OCI-LY1 (cell line): ENCODE measurements at regions not wholly inside any gene's neighbourhood (a gene's known extent, or its start where the extent isn't known, plus 50 kb on each side); places are given as distances from the start of the nearest gene placed in this dataset.

Experiments used
- H2AFZ ChIP-seq: fragments of 200-600 bp; sonication (generic), shearing (Covaris generic); 2 replicates; pipeline ENCODE4 v1.6.0; 2014; ENCODE audit warnings: antibody characterized with exemption, mild to moderate bottlenecking, low read length
- H3F3A ChIP-seq: fragments of 200-600 bp; sonication (generic), shearing (Covaris generic); 2 replicates; pipeline ENCODE4 v1.6.0; 2014; ENCODE audit warnings: mild to moderate bottlenecking, antibody characterized with exemption, low read length, moderate library complexity; ENCODE audit not compliant: insufficient read depth
- H3K27ac ChIP-seq: fragments of 200-600 bp; sonication (generic); 2 replicates; pipeline ENCODE4 v1.5.1; 2014; ENCODE audit warnings: low read length, mixed run types, mild to moderate bottlenecking, low read depth; ENCODE audit not compliant: poor library complexity, severe bottlenecking
- H3K27me3 ChIP-seq: fragments of 200-600 bp; sonication (generic); 2 replicates; pipeline ENCODE4 v1.6.0; 2014; ENCODE audit warnings: antibody characterized with exemption, mild to moderate bottlenecking, low read length, moderate library complexity; ENCODE audit not compliant: insufficient read depth
- H3K36me3 ChIP-seq: fragments of 200-600 bp; sonication (generic); 2 replicates; pipeline ENCODE4 v1.6.1; 2014; ENCODE audit warnings: mild to moderate bottlenecking, antibody characterized with exemption, low read length, moderate library complexity, mixed read lengths; ENCODE audit not compliant: insufficient read depth
- H3K4me1 ChIP-seq: fragments of 200-600 bp; sonication (generic); 2 replicates; pipeline ENCODE4 v1.5.1; 2014; ENCODE audit warnings: mild to moderate bottlenecking, low read length, moderate library complexity; ENCODE audit not compliant: insufficient read depth, severe bottlenecking
- H3K4me2 ChIP-seq: fragments of 200-600 bp; sonication (generic), shearing (Covaris generic); 2 replicates; pipeline ENCODE4 v1.6.1; 2014; ENCODE audit warnings: low read length
- H3K4me3 ChIP-seq: fragments of 200-600 bp; sonication (generic); 2 replicates; pipeline ENCODE4 v1.5.1; 2014; ENCODE audit warnings: low read length, low read depth, mild to moderate bottlenecking, mixed read lengths; ENCODE audit not compliant: poor library complexity, severe bottlenecking
- H3K79me2 ChIP-seq: fragments of 200-600 bp; shearing (Covaris generic); 2 replicates; pipeline ENCODE4 v1.6.1; 2016; ENCODE audit warnings: mixed run types, low read length, mixed read lengths; ENCODE audit not compliant: insufficient read depth
- H3K9ac ChIP-seq: fragments of 200-600 bp; sonication (generic), shearing (Covaris generic); 2 replicates; pipeline ENCODE4 v1.6.1; 2014; ENCODE audit warnings: mild to moderate bottlenecking, low read length, mixed read lengths
- H3K9me2 ChIP-seq: fragments of 200-600 bp; sonication (generic), shearing (Covaris generic); 2 replicates; pipeline ENCODE4 v1.6.1; 2014; ENCODE audit warnings: low read depth, mild to moderate bottlenecking, low read length, mixed read lengths
- H3K9me3 ChIP-seq: fragments of 200-600 bp; shearing (Covaris generic); 2 replicates; pipeline ENCODE4 v1.6.1; 2014; ENCODE audit warnings: low read length, mixed read lengths
- H4K20me1 ChIP-seq: fragments of 200-600 bp; sonication (generic), shearing (Covaris generic); 2 replicates; pipeline ENCODE4 v1.6.0; 2016; ENCODE audit warnings: mild to moderate bottlenecking, low read length; ENCODE audit not compliant: insufficient read depth
- CTCF ChIP-seq: fragments of 200-600 bp; sonication (generic), shearing (Covaris generic); IDR thresholded peaks from 2 replicates; pipeline ENCODE4 v1.5.1; 2017; ENCODE audit warnings: mild to moderate bottlenecking, antibody characterized with exemption, low read length, moderate library complexity, mixed read lengths
- EZH2 ChIP-seq: fragments of 200-600 bp; sonication (generic), shearing (Covaris generic); IDR thresholded peaks from 2 replicates; pipeline ENCODE4 v1.8.0; 2017; ENCODE audit warnings: borderline replicate concordance, mixed run types, mild to moderate bottlenecking, antibody characterized with exemption, low read length, moderate library complexity, mixed read lengths

GRCh38 chr21:23853796-23854379 lies 1753.4 kb downstream of the MRPL39 start:
- H3K4me2 ChIP-seq, result no peak overlapping the region
- TF ChIP-seq CTCF (peak; percentile 57), EZH2 (no peak)
- no peaks in the 10 kb centered on the region for H3K9me2 ChIP-seq
- H3K27ac ChIP-seq, result no peak overlapping the region
- no peaks in the 10 kb centered on the region for H3K36me3 ChIP-seq
- H3K79me2 ChIP-seq, result no peaks in the 10 kb centered on the region
- H3K4me1 ChIP-seq, result no peaks in the 10 kb centered on the region
- H3K27me3 ChIP-seq, result no peaks in the 10 kb centered on the region
- no peak overlapping the region for H3K4me3 ChIP-seq
- H2AFZ ChIP-seq, result no peak overlapping the region
- H3K9me3 ChIP-seq, result no peaks in the 10 kb centered on the region
- H3K9ac ChIP-seq, result no peak overlapping the region
- no peaks in the 10 kb centered on the region for H4K20me1 ChIP-seq
- H3F3A ChIP-seq, result no peaks in the 10 kb centered on the region

GRCh38 chr21:23837564-23837963 lies 1769.7 kb downstream of the MRPL39 start:
- Histone ChIP-seq H3K4me3 (no peak overlapping the region), H3K27me3 (no peaks in the 10 kb centered on the region), H3K4me2 (no peak overlapping the region), H2AFZ (no peak overlapping the region), H3K9me3 (no peaks in the 10 kb centered on the region), H3F3A (no peaks in the 10 kb centered on the region), H3K27ac (no peak overlapping the region), H3K36me3 (no peaks in the 10 kb centered on the region), H3K9me2 (no peaks in the 10 kb centered on the region), H3K4me1 (no peaks in the 10 kb centered on the region), H3K79me2 (no peaks in the 10 kb centered on the region), H4K20me1 (no peaks in the 10 kb centered on the region), H3K9ac (no peak overlapping the region)
- TF ChIP-seq EZH2 (no peak), CTCF (no peak)

GRCh38 chr21:23822760-23823159 lies 1784.5 kb downstream of the MRPL39 start:
- Histone ChIP-seq H3K4me1 (no peaks in the 10 kb centered on the region), H3K9me3 (no peaks in the 10 kb centered on the region), H3K9me2 (no peaks in the 10 kb centered on the region), H3K9ac (no peak overlapping the region), H3K36me3 (no peaks in the 10 kb centered on the region), H3K79me2 (no peaks in the 10 kb centered on the region), H3K27me3 (no peaks in the 10 kb centered on the region), H3F3A (no peaks in the 10 kb centered on the region), H3K4me3 (no peak overlapping the region), H3K4me2 (no peak overlapping the region), H2AFZ (no peak overlapping the region), H4K20me1 (no peaks in the 10 kb centered on the region), H3K27ac (no peak overlapping the region)
- TF ChIP-seq CTCF, result no peak
- TF ChIP-seq EZH2, result no peak
